GM23338 (cell line): ENCODE measurements at regions not wholly inside any gene's neighbourhood (a gene's known extent, or its start where the extent isn't known, plus 50 kb on each side); places are given as distances from the start of the nearest gene placed in this dataset.

Experiments used
- CREB1 ChIP-seq: fragments of 250-450 bp; sonication (Bioruptor Pico); IDR thresholded peaks from 2 replicates; pipeline ENCODE4 v1.5.0; 2020; ENCODE audit warnings: low read depth, mild to moderate bottlenecking, moderate library complexity
- CTCF ChIP-seq, 2 experiments: fragments of 200-600 bp in 1 of 2; sonication (generic) in 1 of 2; conservative IDR thresholded peaks; 2 replicates each; pipeline versions ENCODE4 v1.5.1 to v1.6.1; 2016 to 2017; ENCODE audit warnings: antibody characterized with exemption in 2 of 2, low read depth in 2 of 2, mild to moderate bottlenecking in 2 of 2, moderate library complexity in 1 of 2
- EZH2 ChIP-seq: fragments of 200-600 bp; sonication (generic); IDR thresholded peaks from one replicate; pipeline ENCODE4 v1.8.0; 2017; ENCODE audit warnings: antibody characterized with exemption, mild to moderate bottlenecking, low read depth; ENCODE audit not compliant: unreplicated experiment
- EZH2phosphoT487 ChIP-seq: fragments of 200-600 bp; sonication (generic); IDR thresholded peaks from one replicate; pipeline ENCODE4 v1.8.1; 2018; ENCODE audit warnings: antibody characterized with exemption; ENCODE audit not compliant: unreplicated experiment
- JUNB ChIP-seq: IDR thresholded peaks from one replicate; pipeline ENCODE4 v1.6.1; 2016; ENCODE audit warnings: antibody characterized with exemption; ENCODE audit not compliant: unreplicated experiment
- NANOG ChIP-seq: IDR thresholded peaks from 2 replicates; pipeline ENCODE4 v1.6.1; 2016; ENCODE audit warnings: antibody characterized with exemption, borderline replicate concordance
- POLR2AphosphoS5 ChIP-seq: IDR thresholded peaks from 2 replicates; pipeline ENCODE4 v1.6.1; 2016; ENCODE audit warnings: antibody characterized with exemption, low read depth
- REST ChIP-seq: IDR thresholded peaks from one replicate; pipeline ENCODE4 v1.6.1; 2018; ENCODE audit warnings: antibody characterized with exemption; ENCODE audit not compliant: unreplicated experiment
- ZNF114 ChIP-seq: fragments of 250-450 bp; sonication (Bioruptor Pico); IDR thresholded peaks from 2 replicates; pipeline ENCODE4 v1.5.0; 2020; ENCODE audit warnings: mild to moderate bottlenecking, moderate library complexity

GRCh38 chr3:3927965-3928364, 128.7 kb downstream of the LRRN1 start:
- TF ChIP-seq EZH2phosphoT487 (no peak), CTCF (conservative IDR thresholded peaks at IDR 0.05; ENCODE audit: low read depth in 2 of 2) (no peak), REST (no peak), EZH2 (no peak), POLR2AphosphoS5 (no peak), CREB1 (no peak), NANOG (no peak), ZNF114 (CRISPR knock-in tag) (no peak), JUNB (no peak)
